ENCODE measurements at regions not wholly inside any gene's neighbourhood (a gene's known extent, or its start where the extent isn't known, plus 50 kb on each side); places are given as distances from the start of the nearest gene placed in this dataset.

GRCh38 chr5:57417320-57417719 lies 65.3 kb downstream of the ACTBL2 start:
- H3K27ac ChIP-seq (ENCODE audit: low read depth, low read length, poor library complexity, severe bottlenecking): no peak overlapping the region
- no peaks in the 10 kb centered on the region for H3K9me2 ChIP-seq (ENCODE audit: insufficient read depth, low read length)
- no peaks in the 10 kb centered on the region for H4K20me1 ChIP-seq (ENCODE audit: insufficient read depth, low read length)
- intact Hi-C loops (cut with micrococcal nuclease; ENCODE audit: unreplicated experiment): no loop called here
- H3K9me3 ChIP-seq (ENCODE audit: low read length): no peaks in the 10 kb centered on the region
- BruUV-seq (replicated peaks): no TSS peak
- H3K36me3 ChIP-seq (ENCODE audit: insufficient read depth, low read length): no peaks in the 10 kb centered on the region
- TF ChIP-seq EZH2phosphoT487 (IDR thresholded peaks at IDR 0.05; ENCODE audit: borderline replicate concordance, low read depth, low read length): no peak
- TF ChIP-seq, protein P1, sequence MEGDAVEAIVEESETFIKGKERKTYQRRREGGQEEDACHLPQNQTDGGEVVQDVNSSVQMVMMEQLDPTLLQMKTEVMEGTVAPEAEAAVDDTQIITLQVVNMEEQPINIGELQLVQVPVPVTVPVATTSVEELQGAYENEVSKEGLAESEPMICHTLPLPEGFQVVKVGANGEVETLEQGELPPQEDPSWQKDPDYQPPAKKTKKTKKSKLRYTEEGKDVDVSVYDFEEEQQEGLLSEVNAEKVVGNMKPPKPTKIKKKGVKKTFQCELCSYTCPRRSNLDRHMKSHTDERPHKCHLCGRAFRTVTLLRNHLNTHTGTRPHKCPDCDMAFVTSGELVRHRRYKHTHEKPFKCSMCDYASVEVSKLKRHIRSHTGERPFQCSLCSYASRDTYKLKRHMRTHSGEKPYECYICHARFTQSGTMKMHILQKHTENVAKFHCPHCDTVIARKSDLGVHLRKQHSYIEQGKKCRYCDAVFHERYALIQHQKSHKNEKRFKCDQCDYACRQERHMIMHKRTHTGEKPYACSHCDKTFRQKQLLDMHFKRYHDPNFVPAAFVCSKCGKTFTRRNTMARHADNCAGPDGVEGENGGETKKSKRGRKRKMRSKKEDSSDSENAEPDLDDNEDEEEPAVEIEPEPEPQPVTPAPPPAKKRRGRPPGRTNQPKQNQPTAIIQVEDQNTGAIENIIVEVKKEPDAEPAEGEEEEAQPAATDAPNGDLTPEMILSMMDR (conservative IDR thresholded peaks at IDR 0.05; ENCODE audit: low read length): no peak
- H3K4me1 ChIP-seq (ENCODE audit: insufficient read depth, low read length, poor library complexity, severe bottlenecking): no peaks in the 10 kb centered on the region
- ChIA-PET CTCF (ENCODE audit: unreplicated experiment) (no interaction called here), POLR2A (no interaction called here)
- no peak overlapping the region for H2AFZ ChIP-seq (ENCODE audit: low read length)
- no peak for DNase-seq (ENCODE audit: low spot score)
- H3K4me2 ChIP-seq (ENCODE audit: low read length): no peak overlapping the region
- no peak overlapping the region for H3K4me3 ChIP-seq (ENCODE audit: low read depth, low read length, poor library complexity, severe bottlenecking)
- H3K79me2 ChIP-seq (ENCODE audit: insufficient read depth, low read depth, low read length): no peaks in the 10 kb centered on the region

- POLR2A ChIA-PET: interaction anchor here (0.7 kb wide), 1 partner anchor 9 kb away, joined by 3 read pairs; no protein-coding TSS in a partner anchor
- Histone ChIP-seq H4K20me1 (ENCODE audit: insufficient read depth, low read length) (no peaks in the 10 kb centered on the region), H3K4me3 (ENCODE audit: low read depth, low read length, poor library complexity, severe bottlenecking) (no peak overlapping the region), H3K9me3 (ENCODE audit: low read length) (no peaks in the 10 kb centered on the region), H3K9me2 (ENCODE audit: insufficient read depth, low read length) (no peaks in the 10 kb centered on the region), H3K36me3 (ENCODE audit: insufficient read depth, low read length) (no peaks in the 10 kb centered on the region), H3K4me1 (ENCODE audit: insufficient read depth, low read length, poor library complexity, severe bottlenecking) (no peaks in the 10 kb centered on the region), H3K27ac (ENCODE audit: low read depth, low read length, poor library complexity, severe bottlenecking) (no peak overlapping the region), H3K4me2 (ENCODE audit: low read length) (no peak overlapping the region), H3K79me2 (ENCODE audit: insufficient read depth, low read depth, low read length) (no peaks in the 10 kb centered on the region), H2AFZ (ENCODE audit: low read length) (no peak overlapping the region)
- BruUV-seq (replicated peaks): no TSS peak
- CTCF ChIA-PET (ENCODE audit: unreplicated experiment): no interaction called here
- intact Hi-C loops (cut with micrococcal nuclease; ENCODE audit: unreplicated experiment): no loop called here
- no peak for TF ChIP-seq EZH2phosphoT487 (IDR thresholded peaks at IDR 0.05; ENCODE audit: borderline replicate concordance, low read depth, low read length)
- TF ChIP-seq, protein P1 (conservative IDR thresholded peaks at IDR 0.05; ENCODE audit: low read length): no peak
- DNase-seq (ENCODE audit: low spot score): no peak
Observed at GRCh38 chr5:57416278-57416994, 66.2 kb downstream of the ACTBL2 start.

DNA sequence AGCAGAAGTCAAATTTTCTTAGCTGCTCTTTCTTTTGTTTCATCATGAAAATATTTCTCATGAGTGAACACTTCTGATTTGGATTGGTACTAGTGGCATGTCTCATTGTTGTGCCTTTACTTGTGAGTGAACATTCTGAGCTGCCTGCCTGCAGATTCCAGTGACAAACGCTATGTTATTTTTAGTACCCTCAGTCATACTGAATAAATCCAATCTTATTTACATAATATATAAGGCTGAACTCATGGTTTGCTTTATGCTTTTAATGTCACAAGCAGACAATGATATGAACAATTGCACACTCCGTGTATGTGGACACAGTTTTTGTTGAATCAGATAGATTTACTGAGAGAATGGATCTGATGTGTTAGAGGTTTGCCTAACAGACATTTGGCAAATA lies 67.8 kb downstream of the ACTBL2 start:
- POLR2A ChIA-PET: no interaction called here
- Histone ChIP-seq H3K9me2 (ENCODE audit: insufficient read depth, low read length) (no peaks in the 10 kb centered on the region), H3K4me1 (ENCODE audit: insufficient read depth, low read length, poor library complexity, severe bottlenecking) (no peaks in the 10 kb centered on the region), H3K4me2 (ENCODE audit: low read length) (no peak overlapping the region), H3K27ac (ENCODE audit: low read depth, low read length, poor library complexity, severe bottlenecking) (no peak overlapping the region), H3K79me2 (ENCODE audit: insufficient read depth, low read depth, low read length) (no peaks in the 10 kb centered on the region), H3K36me3 (ENCODE audit: insufficient read depth, low read length) (no peaks in the 10 kb centered on the region), H3K9me3 (ENCODE audit: low read length) (no peaks in the 10 kb centered on the region), H2AFZ (ENCODE audit: low read length) (no peak overlapping the region), H4K20me1 (ENCODE audit: insufficient read depth, low read length) (no peaks in the 10 kb centered on the region), H3K4me3 (ENCODE audit: low read depth, low read length, poor library complexity, severe bottlenecking) (no peak overlapping the region)
- intact Hi-C loops (cut with micrococcal nuclease; ENCODE audit: unreplicated experiment): no loop called here
- TF ChIP-seq EZH2phosphoT487 (IDR thresholded peaks at IDR 0.05; ENCODE audit: borderline replicate concordance, low read depth, low read length): no peak
- TF ChIP-seq, protein P1 (conservative IDR thresholded peaks at IDR 0.05; ENCODE audit: low read length): no peak
- no peak for DNase-seq (ENCODE audit: low spot score)
- BruUV-seq (replicated peaks): no TSS peak
- CTCF ChIA-PET (ENCODE audit: unreplicated experiment): no interaction called here
